MCF 10A (cell line): ENCODE measurements at regions not wholly inside any gene's neighbourhood (a gene's known extent, or its start where the extent isn't known, plus 50 kb on each side); places are given as distances from the start of the nearest gene placed in this dataset.

Experiments
- BruUV-seq: library from RNA; stranded (reverse); fragments of 400-500 nt; replicated peaks from 2 replicates; lab custom pipeline; 2021; lab: Mats Ljungman, UMichigan
- CTCF ChIA-PET: fragments of 300-600 bp; sonication (Branson Sonifier 250); formaldehyde crosslinking; extraction: SDS; loops from one replicate; lab custom pipeline; 2021; ENCODE audit warnings: antibody characterized with exemption, inconsistent platforms; lab: Yijun Ruan, JAX
- POLR2A ChIA-PET: fragments of 300-600, 350-650 bp; sonication (Branson Sonifier 250); formaldehyde crosslinking; extraction: SDS; loops from one replicate; lab custom pipeline; 2020; ENCODE audit warnings: antibody characterized with exemption, inconsistent platforms; lab: Yijun Ruan, JAX
- DNase-seq: peaks from one replicate; pipeline ENCODE4 v3.0.0-alpha.2; 2018; ENCODE audit not compliant: unreplicated experiment
- H3K27ac Mint-ChIP-seq: one replicate; pipeline ENCODE4 v1.8.0; 2022; ENCODE audit warnings: mild to moderate bottlenecking, low read depth, mixed read lengths; ENCODE audit not compliant: unreplicated experiment
- H3K27me3 Mint-ChIP-seq: one replicate; pipeline ENCODE4 v1.8.0; 2022; ENCODE audit warnings: mixed read lengths; ENCODE audit not compliant: insufficient read depth, unreplicated experiment
- H3K36me3 Mint-ChIP-seq: one replicate; pipeline ENCODE4 v1.8.0; 2022; ENCODE audit warnings: mild to moderate bottlenecking, moderate library complexity, mixed read lengths; ENCODE audit not compliant: insufficient read depth, unreplicated experiment
- H3K4me1 Mint-ChIP-seq: one replicate; pipeline ENCODE4 v1.8.0; 2022; ENCODE audit warnings: mixed read lengths; ENCODE audit not compliant: insufficient read depth, unreplicated experiment
- H3K4me3 Mint-ChIP-seq: one replicate; pipeline ENCODE4 v1.8.0; 2022; ENCODE audit warnings: mild to moderate bottlenecking, moderate library complexity, mixed read lengths; ENCODE audit not compliant: unreplicated experiment
- H3K9me3 Mint-ChIP-seq: one replicate; pipeline ENCODE4 v1.8.0; 2022; ENCODE audit warnings: mixed read lengths; ENCODE audit not compliant: unreplicated experiment
- intact Hi-C: fragments of 100-400 bp; cut with micrococcal nuclease; formaldehyde crosslinking; loops from 2 replicates; pipeline ENCODE4 v1.14.1; 2022
- TF ChIP-seq, protein P1 (sequence below): fragments of 200-600 bp; IDR thresholded peaks from one replicate; pipeline ENCODE4 v1.8.0; 2022; ENCODE audit warnings: antibody characterized with exemption, mild to moderate bottlenecking; ENCODE audit not compliant: unreplicated experiment

DNA sequence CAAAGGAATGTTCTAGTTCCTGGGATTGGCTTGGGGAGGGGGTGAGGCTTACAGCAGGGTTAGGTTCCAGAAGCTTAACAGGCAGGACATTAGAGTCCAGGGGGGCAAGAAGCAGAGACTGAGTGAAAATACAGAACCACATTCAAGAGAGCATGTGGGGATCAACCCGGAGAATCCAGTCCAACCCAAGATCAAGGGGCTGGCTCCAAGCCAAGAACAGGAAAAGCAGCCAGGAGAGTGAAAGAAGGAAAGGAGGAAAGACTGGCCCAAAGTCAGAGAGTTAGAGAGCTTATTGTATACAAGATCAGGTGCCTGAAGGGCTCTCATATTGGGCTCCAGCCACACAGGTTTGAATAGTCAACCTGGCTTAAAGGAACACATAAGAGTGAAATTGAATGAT is 190.3 kb upstream of the CDKN3 start:
- POLR2A ChIA-PET, result interaction anchor here (0.6 to 2.1 kb wide), 2 partner anchors 46 to 663 kb away, joined by 3 to 7 read pairs; no protein-coding TSS in a partner anchor
- peak overlapping the region; percentile 51 for H3K4me3 Mint-ChIP-seq
- DNase-seq, result peak; percentile 37
- CTCF ChIA-PET, result interaction anchor here (0.7 to 1.0 kb wide), 2 partner anchors 26 to 124 kb away, joined by 3 to 4 read pairs; no protein-coding TSS in a partner anchor
- no peaks in the 10 kb centered on the region for H3K36me3 Mint-ChIP-seq
- no peaks in the 10 kb centered on the region for H3K9me3 Mint-ChIP-seq
- TF ChIP-seq, protein P1, sequence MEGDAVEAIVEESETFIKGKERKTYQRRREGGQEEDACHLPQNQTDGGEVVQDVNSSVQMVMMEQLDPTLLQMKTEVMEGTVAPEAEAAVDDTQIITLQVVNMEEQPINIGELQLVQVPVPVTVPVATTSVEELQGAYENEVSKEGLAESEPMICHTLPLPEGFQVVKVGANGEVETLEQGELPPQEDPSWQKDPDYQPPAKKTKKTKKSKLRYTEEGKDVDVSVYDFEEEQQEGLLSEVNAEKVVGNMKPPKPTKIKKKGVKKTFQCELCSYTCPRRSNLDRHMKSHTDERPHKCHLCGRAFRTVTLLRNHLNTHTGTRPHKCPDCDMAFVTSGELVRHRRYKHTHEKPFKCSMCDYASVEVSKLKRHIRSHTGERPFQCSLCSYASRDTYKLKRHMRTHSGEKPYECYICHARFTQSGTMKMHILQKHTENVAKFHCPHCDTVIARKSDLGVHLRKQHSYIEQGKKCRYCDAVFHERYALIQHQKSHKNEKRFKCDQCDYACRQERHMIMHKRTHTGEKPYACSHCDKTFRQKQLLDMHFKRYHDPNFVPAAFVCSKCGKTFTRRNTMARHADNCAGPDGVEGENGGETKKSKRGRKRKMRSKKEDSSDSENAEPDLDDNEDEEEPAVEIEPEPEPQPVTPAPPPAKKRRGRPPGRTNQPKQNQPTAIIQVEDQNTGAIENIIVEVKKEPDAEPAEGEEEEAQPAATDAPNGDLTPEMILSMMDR, result no peak
- peak overlapping the region; percentile 89 for H3K27ac Mint-ChIP-seq
- no TSS peak for BruUV-seq
- intact Hi-C loops, result no loop called here
- H3K27me3 Mint-ChIP-seq, result no peaks in the 10 kb centered on the region
- peaks cover 46% of the 10 kb centered on the region for H3K4me1 Mint-ChIP-seq

DNA sequence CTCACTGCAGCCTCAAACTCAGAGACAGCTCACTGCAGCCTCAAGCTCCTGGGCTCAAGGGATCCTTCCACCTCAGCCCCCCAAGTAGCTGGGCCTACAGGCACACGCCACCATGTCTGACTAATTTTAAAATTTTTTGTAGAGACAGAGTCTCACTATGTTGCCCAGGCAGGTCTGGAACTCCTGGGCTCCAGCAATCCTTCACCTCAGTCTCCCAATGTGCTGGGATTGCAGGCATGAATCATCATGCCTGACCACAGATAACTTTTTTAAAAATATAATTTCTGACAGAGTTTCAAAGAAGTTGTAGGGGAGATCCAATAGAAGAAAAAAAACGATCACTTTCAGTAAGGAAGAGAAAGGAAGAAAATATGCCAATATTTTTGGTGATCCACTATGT is 189.7 kb upstream of the CDKN3 start:
- ChIA-PET CTCF (interaction anchor here (0.7 to 1.0 kb wide), 3 partner anchors 25 to 124 kb away, joined by 3 to 4 read pairs (median 3); no protein-coding TSS in a partner anchor), POLR2A (interaction anchor here (0.6 to 2.1 kb wide), 4 partner anchors 19 to 664 kb away, joined by 3 to 7 read pairs (median 3); no protein-coding TSS in a partner anchor)
- H3K27me3 Mint-ChIP-seq, result no peaks in the 10 kb centered on the region
- intact Hi-C loops, result no loop called here
- peak overlapping the region; percentile 89 for H3K27ac Mint-ChIP-seq
- no peaks in the 10 kb centered on the region for H3K36me3 Mint-ChIP-seq
- DNase-seq, result peak; percentile 29
- no peaks in the 10 kb centered on the region for H3K9me3 Mint-ChIP-seq
- H3K4me1 Mint-ChIP-seq, result peaks cover 51% of the 10 kb centered on the region
- TF ChIP-seq, protein P1, result no peak
- BruUV-seq, result no TSS peak
- H3K4me3 Mint-ChIP-seq, result no peak overlapping the region

DNA sequence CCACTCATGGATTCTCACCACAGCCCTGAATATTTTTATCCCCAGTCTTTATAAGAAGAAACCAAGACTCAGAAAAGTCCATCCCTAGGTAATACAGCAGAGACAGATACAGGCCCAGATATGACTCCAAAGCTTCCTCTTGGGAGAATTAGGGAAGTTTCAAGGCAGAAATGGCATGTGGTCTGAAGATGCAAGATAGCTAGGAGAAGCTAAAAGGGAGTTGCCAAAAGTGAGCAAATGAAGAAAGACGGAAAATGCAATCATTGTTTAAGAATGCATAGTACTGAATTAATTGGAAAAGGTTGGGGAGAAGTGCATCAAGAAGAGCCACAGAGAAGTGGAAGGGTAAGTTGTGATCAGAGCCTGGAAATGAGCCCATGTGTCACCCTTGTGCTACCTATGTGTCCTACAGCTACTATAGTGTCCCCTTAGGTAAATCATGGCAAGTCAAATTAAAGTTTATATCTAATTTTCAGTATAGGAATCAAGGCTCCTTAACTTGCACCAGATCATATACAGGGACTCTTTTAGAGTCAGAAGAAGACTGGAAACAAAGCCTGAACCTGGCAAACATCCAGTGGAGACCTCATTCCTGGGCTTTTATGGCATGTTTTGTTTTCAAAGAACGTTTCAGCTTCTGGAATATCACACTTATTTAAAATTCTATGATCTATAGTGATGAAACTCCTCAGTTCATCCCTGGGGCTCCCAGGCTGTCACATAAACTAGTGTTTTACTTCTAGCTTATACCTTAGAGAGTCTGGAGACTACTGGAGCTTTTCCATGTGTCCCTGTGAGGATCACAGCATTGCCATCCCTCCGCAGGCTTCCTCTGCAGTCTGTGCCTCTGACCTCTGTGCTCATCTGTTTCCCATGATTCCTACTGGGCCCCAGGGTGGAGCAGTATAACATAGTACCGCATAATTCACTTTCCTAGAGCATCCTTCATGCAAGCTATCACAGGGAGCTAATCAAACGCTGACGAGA is 189.0 kb upstream of the CDKN3 start:
- BruUV-seq, result no TSS peak
- TF ChIP-seq, protein P1, result no peak
- peak overlapping the region; percentile 92 for H3K27ac Mint-ChIP-seq
- POLR2A ChIA-PET, result interaction anchor here (0.6 to 3.2 kb wide), 8 partner anchors 17 to 383 kb away, joined by 3 to 7 read pairs (median 3); no protein-coding TSS in a partner anchor
- DNase-seq, result no peak
- intact Hi-C loops, result no loop called here
- no peaks in the 10 kb centered on the region for H3K27me3 Mint-ChIP-seq
- CTCF ChIA-PET, result interaction anchor here (0.6 to 1.4 kb wide), 3 partner anchors 11 to 92 kb away, joined by 3 to 6 read pairs (median 3); no protein-coding TSS in a partner anchor
- H3K9me3 Mint-ChIP-seq, result no peaks in the 10 kb centered on the region
- peaks cover 52% of the 10 kb centered on the region for H3K4me1 Mint-ChIP-seq
- no peak overlapping the region for H3K4me3 Mint-ChIP-seq
- H3K36me3 Mint-ChIP-seq, result no peaks in the 10 kb centered on the region

DNA sequence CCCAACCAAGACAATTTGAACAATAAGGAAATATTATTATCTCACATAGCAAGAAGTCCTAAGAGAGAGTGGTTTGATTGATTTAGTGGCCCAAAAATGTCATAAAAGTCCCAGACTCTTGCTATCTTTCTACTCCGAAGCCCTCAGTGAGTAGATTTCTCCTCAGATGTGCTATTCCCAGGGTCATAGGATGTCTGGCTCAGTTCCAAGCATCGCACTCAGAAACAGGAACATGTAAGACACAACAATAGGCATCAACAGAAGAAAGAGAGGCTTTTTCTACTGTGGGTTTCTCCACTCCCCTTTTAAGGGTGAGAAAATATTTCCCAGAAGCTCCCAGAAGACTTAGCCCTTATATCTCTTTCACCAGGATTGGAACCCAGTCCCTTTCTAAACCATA is 188.1 kb upstream of the CDKN3 start:
- CTCF ChIA-PET, result interaction anchor here (1.4 kb wide), 2 partner anchors 12 to 34 kb away, joined by 3 to 6 read pairs; no protein-coding TSS in a partner anchor

More for the DNA sequence above, 188.1 kb upstream of the CDKN3 start:
- BruUV-seq, result no TSS peak
- H3K27me3 Mint-ChIP-seq, result no peaks in the 10 kb centered on the region
- DNase-seq, result no peak
- POLR2A ChIA-PET, result interaction anchor here (0.6 to 3.2 kb wide), 6 partner anchors 16 to 384 kb away, joined by 3 to 7 read pairs (median 4); no protein-coding TSS in a partner anchor
- no peaks in the 10 kb centered on the region for H3K9me3 Mint-ChIP-seq
- intact Hi-C loops, result no loop called here
- H3K4me3 Mint-ChIP-seq, result no peak overlapping the region
- H3K27ac Mint-ChIP-seq, result peak overlapping the region; percentile 92
- H3K36me3 Mint-ChIP-seq, result no peaks in the 10 kb centered on the region
- peaks cover 52% of the 10 kb centered on the region for H3K4me1 Mint-ChIP-seq
- TF ChIP-seq, protein P1, result no peak
